HepG2 (cell line): ENCODE measurements at regions not wholly inside any gene's neighbourhood (a gene's known extent, or its start where the extent isn't known, plus 50 kb on each side); places are given as distances from the start of the nearest gene placed in this dataset.

ENCODE experiments used
- FOXA3 ChIP-seq: IDR thresholded peaks from 2 replicates; pipeline ENCODE4 v1.6.1; 2016; ENCODE audit warnings: missing genetic modification reagents, missing compliant biosample characterization
- HDAC2 ChIP-seq: sonication (generic); formaldehyde crosslinking; IDR thresholded peaks from 2 replicates; pipeline ENCODE4 v1.4.0; 2020; ENCODE audit warnings: missing genetic modification reagents
- HNF4G ChIP-seq, 2 experiments: sonication (generic) in 1 of 2; formaldehyde crosslinking in 1 of 2; IDR thresholded peaks; 2 replicates each; pipeline versions ENCODE4 v1.4.0 to v1.6.1; 2011 to 2020; ENCODE audit warnings: borderline replicate concordance in 2 of 2, low read depth in 2 of 2, mild to moderate bottlenecking in 2 of 2, low read length in 1 of 2, missing genetic modification reagents in 1 of 2, moderate library complexity in 1 of 2
- HOXA5 ChIP-seq: sonication (generic); formaldehyde crosslinking; IDR thresholded peaks from 2 replicates; pipeline ENCODE4 v1.4.0; 2020; ENCODE audit warnings: missing genetic modification reagents
- PCBP1 ChIP-seq: fragments of 200-400 bp; formaldehyde crosslinking; IDR thresholded peaks from 2 replicates; pipeline ENCODE4 v1.6.1; 2017; ENCODE audit warnings: mild to moderate bottlenecking, low read depth, low read length, borderline replicate concordance
- RBM22 ChIP-seq: fragments of 200-400 bp; formaldehyde crosslinking; optimal IDR thresholded peaks from 2 replicates; pipeline ENCODE3; 2017; ENCODE audit warnings: mild to moderate bottlenecking, low read length, moderate library complexity
- SNAI1 ChIP-seq: sonication (generic); formaldehyde crosslinking; IDR thresholded peaks from 2 replicates; pipeline ENCODE4 v1.5.0; 2020; ENCODE audit warnings: mild to moderate bottlenecking, missing genetic modification reagents, borderline replicate concordance
- SP140L ChIP-seq: sonication (generic); formaldehyde crosslinking; IDR thresholded peaks from 2 replicates; pipeline ENCODE4 v1.4.0; 2020; ENCODE audit warnings: missing genetic modification reagents, borderline replicate concordance
- SP5 ChIP-seq: IDR thresholded peaks from 2 replicates; pipeline ENCODE4 v1.6.1; 2016; ENCODE audit warnings: low read depth, borderline replicate concordance
- TCF7 ChIP-seq: sonication (generic); IDR thresholded peaks from 2 replicates; pipeline ENCODE4 v1.6.1; 2016; ENCODE audit warnings: antibody characterized with exemption, low read depth
- TF ChIP-seq, protein P1 (sequence below): sonication (generic); formaldehyde crosslinking; conservative IDR thresholded peaks from 2 replicates; pipeline ENCODE4 v1.4.0; 2020; ENCODE audit warnings: mild to moderate bottlenecking, missing genetic modification reagents, moderate library complexity
- TF ChIP-seq, protein P2 (sequence below): IDR thresholded peaks from 2 replicates; pipeline ENCODE4 v1.6.1; 2016; ENCODE audit warnings: control low read depth
- TF ChIP-seq, protein P3 (sequence below): IDR thresholded peaks from 2 replicates; pipeline ENCODE4 v1.4.0; 2020; ENCODE audit warnings: mild to moderate bottlenecking, missing genetic modification reagents
- TF ChIP-seq, protein P4 (sequence below): sonication (generic); formaldehyde crosslinking; IDR thresholded peaks from 2 replicates; pipeline ENCODE4 v1.4.0; 2020; ENCODE audit warnings: missing genetic modification reagents
- TF ChIP-seq, protein P5 (sequence below): IDR thresholded peaks from 2 replicates; pipeline ENCODE4 v1.6.1; 2012; ENCODE audit warnings: inconsistent platforms

DNA sequence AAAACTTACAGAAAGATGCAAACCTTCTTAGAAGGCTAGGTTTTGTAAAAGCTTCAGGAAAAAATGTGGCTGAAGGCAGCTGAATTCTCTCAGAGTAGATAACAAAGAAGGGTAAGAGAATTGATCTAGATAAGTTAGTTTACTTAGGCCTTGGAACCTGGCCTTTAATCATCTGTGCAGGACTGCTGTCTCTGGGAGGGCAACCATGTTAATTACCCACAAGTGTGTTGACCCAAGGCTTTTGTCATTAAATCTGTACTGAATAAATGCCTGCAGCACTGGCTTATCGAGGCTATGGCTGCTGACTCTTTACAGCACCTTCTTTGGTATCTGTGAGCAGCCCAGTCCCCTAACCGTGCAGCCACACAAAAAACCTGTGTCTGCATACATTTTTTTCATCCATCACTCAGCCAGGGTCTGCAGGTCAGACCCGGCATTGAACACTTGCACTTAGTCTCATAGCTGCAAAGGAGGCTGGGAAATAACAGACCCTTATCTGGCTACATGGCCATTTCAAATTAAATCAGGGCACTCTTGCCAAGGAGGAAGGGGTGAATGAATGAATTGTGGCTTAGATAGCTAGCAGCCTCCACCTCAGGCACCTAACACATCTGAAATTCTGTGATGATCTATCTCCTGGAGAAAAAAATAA is 86.4 kb upstream of the EPCAM start (continued):
- TF ChIP-seq, protein P1, sequence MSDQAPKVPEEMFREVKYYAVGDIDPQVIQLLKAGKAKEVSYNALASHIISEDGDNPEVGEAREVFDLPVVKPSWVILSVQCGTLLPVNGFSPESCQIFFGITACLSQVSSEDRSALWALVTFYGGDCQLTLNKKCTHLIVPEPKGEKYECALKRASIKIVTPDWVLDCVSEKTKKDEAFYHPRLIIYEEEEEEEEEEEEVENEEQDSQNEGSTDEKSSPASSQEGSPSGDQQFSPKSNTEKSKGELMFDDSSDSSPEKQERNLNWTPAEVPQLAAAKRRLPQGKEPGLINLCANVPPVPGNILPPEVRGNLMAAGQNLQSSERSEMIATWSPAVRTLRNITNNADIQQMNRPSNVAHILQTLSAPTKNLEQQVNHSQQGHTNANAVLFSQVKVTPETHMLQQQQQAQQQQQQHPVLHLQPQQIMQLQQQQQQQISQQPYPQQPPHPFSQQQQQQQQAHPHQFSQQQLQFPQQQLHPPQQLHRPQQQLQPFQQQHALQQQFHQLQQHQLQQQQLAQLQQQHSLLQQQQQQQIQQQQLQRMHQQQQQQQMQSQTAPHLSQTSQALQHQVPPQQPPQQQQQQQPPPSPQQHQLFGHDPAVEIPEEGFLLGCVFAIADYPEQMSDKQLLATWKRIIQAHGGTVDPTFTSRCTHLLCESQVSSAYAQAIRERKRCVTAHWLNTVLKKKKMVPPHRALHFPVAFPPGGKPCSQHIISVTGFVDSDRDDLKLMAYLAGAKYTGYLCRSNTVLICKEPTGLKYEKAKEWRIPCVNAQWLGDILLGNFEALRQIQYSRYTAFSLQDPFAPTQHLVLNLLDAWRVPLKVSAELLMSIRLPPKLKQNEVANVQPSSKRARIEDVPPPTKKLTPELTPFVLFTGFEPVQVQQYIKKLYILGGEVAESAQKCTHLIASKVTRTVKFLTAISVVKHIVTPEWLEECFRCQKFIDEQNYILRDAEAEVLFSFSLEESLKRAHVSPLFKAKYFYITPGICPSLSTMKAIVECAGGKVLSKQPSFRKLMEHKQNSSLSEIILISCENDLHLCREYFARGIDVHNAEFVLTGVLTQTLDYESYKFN (CRISPR knock-in tag) = no peak
- TF ChIP-seq HOXA5 (no peak), SNAI1 (CRISPR knock-in tag) (no peak), SP5 (CRISPR knock-in tag) (peak; percentile 62; the same call in 1 of the 2 replicates), FOXA3 (CRISPR knock-in tag) (peak; percentile 58), TCF7 (peak; percentile 66), RBM22 (no peak), HDAC2 (peak; percentile 40; the same call in 1 of the 2 replicates), SP140L (CRISPR knock-in tag) (no peak), HNF4G (IDR thresholded peaks at IDR 0.05; ENCODE audit: borderline replicate concordance, low read depth, low read length) (0 out of 2 replicates have a peak, but pooled peaks have one; percentile 5), HNF4G (CRISPR knock-in tag; IDR thresholded peaks at IDR 0.05; ENCODE audit: borderline replicate concordance, low read depth) (no peak), PCBP1 (no peak)
- TF ChIP-seq, protein P2, sequence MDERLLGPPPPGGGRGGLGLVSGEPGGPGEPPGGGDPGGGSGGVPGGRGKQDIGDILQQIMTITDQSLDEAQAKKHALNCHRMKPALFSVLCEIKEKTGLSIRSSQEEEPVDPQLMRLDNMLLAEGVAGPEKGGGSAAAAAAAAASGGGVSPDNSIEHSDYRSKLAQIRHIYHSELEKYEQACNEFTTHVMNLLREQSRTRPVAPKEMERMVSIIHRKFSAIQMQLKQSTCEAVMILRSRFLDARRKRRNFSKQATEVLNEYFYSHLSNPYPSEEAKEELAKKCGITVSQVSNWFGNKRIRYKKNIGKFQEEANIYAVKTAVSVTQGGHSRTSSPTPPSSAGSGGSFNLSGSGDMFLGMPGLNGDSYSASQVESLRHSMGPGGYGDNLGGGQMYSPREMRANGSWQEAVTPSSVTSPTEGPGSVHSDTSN (CRISPR knock-in tag) = no peak
- TF ChIP-seq, protein P3, sequence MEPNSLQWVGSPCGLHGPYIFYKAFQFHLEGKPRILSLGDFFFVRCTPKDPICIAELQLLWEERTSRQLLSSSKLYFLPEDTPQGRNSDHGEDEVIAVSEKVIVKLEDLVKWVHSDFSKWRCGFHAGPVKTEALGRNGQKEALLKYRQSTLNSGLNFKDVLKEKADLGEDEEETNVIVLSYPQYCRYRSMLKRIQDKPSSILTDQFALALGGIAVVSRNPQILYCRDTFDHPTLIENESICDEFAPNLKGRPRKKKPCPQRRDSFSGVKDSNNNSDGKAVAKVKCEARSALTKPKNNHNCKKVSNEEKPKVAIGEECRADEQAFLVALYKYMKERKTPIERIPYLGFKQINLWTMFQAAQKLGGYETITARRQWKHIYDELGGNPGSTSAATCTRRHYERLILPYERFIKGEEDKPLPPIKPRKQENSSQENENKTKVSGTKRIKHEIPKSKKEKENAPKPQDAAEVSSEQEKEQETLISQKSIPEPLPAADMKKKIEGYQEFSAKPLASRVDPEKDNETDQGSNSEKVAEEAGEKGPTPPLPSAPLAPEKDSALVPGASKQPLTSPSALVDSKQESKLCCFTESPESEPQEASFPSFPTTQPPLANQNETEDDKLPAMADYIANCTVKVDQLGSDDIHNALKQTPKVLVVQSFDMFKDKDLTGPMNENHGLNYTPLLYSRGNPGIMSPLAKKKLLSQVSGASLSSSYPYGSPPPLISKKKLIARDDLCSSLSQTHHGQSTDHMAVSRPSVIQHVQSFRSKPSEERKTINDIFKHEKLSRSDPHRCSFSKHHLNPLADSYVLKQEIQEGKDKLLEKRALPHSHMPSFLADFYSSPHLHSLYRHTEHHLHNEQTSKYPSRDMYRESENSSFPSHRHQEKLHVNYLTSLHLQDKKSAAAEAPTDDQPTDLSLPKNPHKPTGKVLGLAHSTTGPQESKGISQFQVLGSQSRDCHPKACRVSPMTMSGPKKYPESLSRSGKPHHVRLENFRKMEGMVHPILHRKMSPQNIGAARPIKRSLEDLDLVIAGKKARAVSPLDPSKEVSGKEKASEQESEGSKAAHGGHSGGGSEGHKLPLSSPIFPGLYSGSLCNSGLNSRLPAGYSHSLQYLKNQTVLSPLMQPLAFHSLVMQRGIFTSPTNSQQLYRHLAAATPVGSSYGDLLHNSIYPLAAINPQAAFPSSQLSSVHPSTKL = 0 out of 2 replicates have a peak, but pooled peaks have one; percentile 32
- TF ChIP-seq, protein P4, sequence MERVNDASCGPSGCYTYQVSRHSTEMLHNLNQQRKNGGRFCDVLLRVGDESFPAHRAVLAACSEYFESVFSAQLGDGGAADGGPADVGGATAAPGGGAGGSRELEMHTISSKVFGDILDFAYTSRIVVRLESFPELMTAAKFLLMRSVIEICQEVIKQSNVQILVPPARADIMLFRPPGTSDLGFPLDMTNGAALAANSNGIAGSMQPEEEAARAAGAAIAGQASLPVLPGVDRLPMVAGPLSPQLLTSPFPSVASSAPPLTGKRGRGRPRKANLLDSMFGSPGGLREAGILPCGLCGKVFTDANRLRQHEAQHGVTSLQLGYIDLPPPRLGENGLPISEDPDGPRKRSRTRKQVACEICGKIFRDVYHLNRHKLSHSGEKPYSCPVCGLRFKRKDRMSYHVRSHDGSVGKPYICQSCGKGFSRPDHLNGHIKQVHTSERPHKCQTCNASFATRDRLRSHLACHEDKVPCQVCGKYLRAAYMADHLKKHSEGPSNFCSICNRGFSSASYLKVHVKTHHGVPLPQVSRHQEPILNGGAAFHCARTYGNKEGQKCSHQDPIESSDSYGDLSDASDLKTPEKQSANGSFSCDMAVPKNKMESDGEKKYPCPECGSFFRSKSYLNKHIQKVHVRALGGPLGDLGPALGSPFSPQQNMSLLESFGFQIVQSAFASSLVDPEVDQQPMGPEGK (CRISPR knock-in tag) = peak; percentile 23; the same call in 1 of the 2 replicates
- TF ChIP-seq, protein P5, sequence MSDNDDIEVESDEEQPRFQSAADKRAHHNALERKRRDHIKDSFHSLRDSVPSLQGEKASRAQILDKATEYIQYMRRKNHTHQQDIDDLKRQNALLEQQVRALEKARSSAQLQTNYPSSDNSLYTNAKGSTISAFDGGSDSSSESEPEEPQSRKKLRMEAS = no peak
